Subcutaneous abdominal adipose tissue (tissue), 5 donors: ENCODE measurements at regions not wholly inside any gene's neighbourhood (a gene's known extent, or its start where the extent isn't known, plus 50 kb on each side); places are given as distances from the start of the nearest gene placed in this dataset.
"Not testable (repeated sequence)": the region's sequence is repeated elsewhere in the genome, so short reads cannot be mapped to it uniquely, and the experiment has no call there.

Experiments
- H3K27ac ChIP-seq: one replicate; pipeline ENCODE4 v1.7.0; 2013; ENCODE audit warnings: low read depth, mild to moderate bottlenecking, inconsistent platforms, low read length, moderate library complexity
- H3K27me3 ChIP-seq, 5 donors: one replicate each; pipeline ENCODE4 v1.7.0; 2013; ENCODE audit warnings: low read length in 5 of 5, inconsistent platforms in 1 of 5; ENCODE audit not compliant: control insufficient read depth in 5 of 5, insufficient read depth in 4 of 5
- H3K36me3 ChIP-seq, 5 donors: one replicate each; pipeline ENCODE4 v1.7.0; 2013; ENCODE audit warnings: low read length in 5 of 5; ENCODE audit not compliant: control insufficient read depth in 5 of 5, insufficient read depth in 5 of 5
- H3K4me1 ChIP-seq, 5 donors: one replicate each; pipeline ENCODE4 v1.7.0; 2013; ENCODE audit warnings: low read length in 5 of 5, mild to moderate bottlenecking in 3 of 5, moderate library complexity in 1 of 5; ENCODE audit not compliant: control insufficient read depth in 5 of 5, insufficient read depth in 5 of 5
- H3K4me3 ChIP-seq, 5 donors: one replicate each; pipeline ENCODE4 v1.7.0; 2013; ENCODE audit warnings: low read length in 5 of 5, low read depth in 1 of 5
- H3K9ac ChIP-seq, 5 donors: one replicate each; pipeline ENCODE4 v1.7.0; 2013; ENCODE audit warnings: low read length in 5 of 5, mild to moderate bottlenecking in 4 of 5, moderate library complexity in 3 of 5
- H3K9me3 ChIP-seq, 5 donors: one replicate each; pipeline ENCODE4 v1.7.0; 2013; ENCODE audit warnings: low read length in 5 of 5; ENCODE audit not compliant: control insufficient read depth in 5 of 5
- donor health status: healthy.
- donor health status: healthy.
- donor health status: healthy.
- donor health status: healthy.
- donor health status: healthy.

DNA sequence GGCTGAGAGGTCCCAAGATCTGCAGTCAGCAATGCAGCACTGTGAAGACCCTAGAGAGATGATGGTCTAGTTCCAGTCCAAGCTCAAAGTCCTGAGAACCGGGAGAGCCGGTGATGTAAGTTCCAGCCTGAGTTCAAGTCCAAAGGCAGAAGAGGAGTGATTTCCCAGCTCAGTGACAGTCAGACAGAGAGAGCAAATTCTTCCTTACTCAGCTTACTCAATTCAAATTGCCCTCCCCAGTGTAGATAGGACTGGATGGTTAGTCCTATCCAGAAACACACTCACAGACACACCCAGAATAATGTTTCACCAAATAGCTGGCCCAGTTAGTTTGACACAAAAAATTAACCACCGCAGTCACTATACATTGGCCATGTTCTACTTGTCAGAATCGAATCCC, 185.5 kb upstream of the MYO3A start:
- H3K36me3 ChIP-seq: no peaks in the 10 kb centered on the region
- no peak overlapping the region for H3K9ac ChIP-seq
- peaks cover 0 to 3% (median 0%) of the 10 kb centered on the region in 5 donors for H3K4me1 ChIP-seq
- H3K4me3 ChIP-seq: no peak overlapping the region
- no peaks in the 10 kb centered on the region for H3K27me3 ChIP-seq
- H3K27ac ChIP-seq: no peak overlapping the region
- no peaks in the 10 kb centered on the region for H3K9me3 ChIP-seq

DNA sequence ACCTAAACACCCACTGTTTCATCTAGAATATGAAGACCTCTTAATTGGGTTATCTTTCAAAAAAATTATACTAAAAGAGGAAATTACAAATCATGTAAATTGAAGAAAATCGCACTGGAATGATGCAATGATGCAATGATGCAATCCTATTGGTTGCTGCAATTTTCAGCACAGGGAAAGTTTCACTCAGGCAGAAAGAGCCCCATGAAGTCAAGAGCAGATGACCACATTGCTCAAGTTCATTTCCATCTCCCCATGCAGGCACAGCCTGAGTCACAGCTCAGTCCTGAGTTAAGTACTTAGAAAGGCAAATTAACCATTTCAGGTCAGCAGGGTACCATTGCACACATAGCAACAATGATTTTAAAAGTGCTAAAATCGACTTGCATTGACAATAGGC, 180.3 kb upstream of the MYO3A start:
- H3K36me3 ChIP-seq: no peaks in the 10 kb centered on the region
- H3K4me3 ChIP-seq: no peak overlapping the region
- no peaks in the 10 kb centered on the region for H3K27me3 ChIP-seq
- H3K9ac ChIP-seq: no peak overlapping the region
- H3K27ac ChIP-seq: no peak overlapping the region
- no peaks in the 10 kb centered on the region for H3K9me3 ChIP-seq
- H3K4me1 ChIP-seq: peaks cover 0 to 12% (median 0%) of the 10 kb centered on the region in 5 donors

DNA sequence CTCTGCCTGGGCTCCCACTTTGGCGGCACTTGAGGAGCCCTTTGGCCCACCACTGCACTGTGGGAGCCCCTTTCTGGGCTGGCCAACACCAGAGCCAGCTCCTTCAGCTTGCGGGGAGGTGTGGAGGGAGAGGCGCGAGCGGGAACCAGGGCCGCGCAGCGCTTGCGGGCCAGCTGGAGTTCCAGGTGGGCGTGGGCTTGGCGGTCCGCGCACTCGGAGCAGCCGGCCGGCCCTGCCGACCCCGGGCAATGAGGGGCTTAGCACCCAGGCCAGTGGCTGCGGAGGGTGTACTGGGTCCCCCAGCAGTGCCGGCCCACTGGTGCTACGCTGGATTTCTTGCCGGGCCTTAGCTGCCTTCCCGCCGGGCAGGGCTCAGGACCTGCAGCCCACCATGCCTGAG, 178.2 kb upstream of the MYO3A start:
- H3K27me3 ChIP-seq, H3K36me3 ChIP-seq, H3K4me3 ChIP-seq, H3K27ac ChIP-seq, H3K9ac ChIP-seq, H3K9me3 ChIP-seq: not testable (repeated sequence)
- peaks cover 0 to 12% (median 0%) of the 10 kb centered on the region in 5 donors for H3K4me1 ChIP-seq

DNA sequence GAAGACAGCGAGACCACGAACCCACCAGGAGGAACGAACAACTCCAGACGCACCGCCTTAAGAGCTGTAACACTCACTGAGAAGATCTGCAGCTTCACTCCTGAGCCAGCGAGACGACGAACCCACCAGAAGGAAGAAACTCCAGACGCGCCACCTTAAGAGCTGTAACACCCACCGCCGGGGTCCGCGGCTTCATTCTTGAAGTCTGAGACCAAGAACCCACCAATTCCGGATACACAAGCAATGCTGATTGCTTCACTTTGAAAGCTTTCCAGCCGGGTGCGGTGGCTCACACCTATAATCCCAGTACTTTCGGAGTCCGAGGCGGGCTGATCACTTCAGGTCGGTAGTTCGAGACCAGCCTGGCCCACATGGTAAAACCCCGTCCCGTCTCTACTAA, 177.2 kb upstream of the MYO3A start:
- H3K27ac ChIP-seq: no peak overlapping the region
- no peaks in the 10 kb centered on the region for H3K9me3 ChIP-seq
- no peaks in the 10 kb centered on the region for H3K36me3 ChIP-seq
- H3K4me3 ChIP-seq: no peak overlapping the region
- peaks cover 0 to 12% (median 0%) of the 10 kb centered on the region in 5 donors for H3K4me1 ChIP-seq
- H3K27me3 ChIP-seq: no peaks in the 10 kb centered on the region
- H3K9ac ChIP-seq: no peak overlapping the region

DNA sequence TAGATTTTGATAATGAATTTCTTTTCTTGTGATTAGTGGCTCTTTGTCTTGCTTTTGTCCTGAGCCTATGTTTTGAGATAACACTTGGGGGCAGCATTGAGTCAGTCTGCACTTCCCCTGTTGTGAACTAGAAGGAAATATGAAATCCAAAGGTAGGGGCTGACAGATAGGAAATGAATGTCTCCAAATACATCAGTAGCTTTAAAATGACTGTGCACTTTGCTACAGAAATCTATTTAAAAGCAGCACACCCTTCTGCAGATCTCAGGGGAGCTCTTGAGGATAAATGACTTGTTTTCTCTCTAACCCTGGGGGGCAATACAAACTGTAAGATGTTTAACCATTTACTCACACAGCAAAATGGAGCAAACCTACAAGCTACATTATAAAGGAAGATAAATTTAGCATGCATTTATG, 176.0 kb upstream of the MYO3A start:
- H3K4me1 ChIP-seq: peaks cover 0 to 12% (median 0%) of the 10 kb centered on the region in 5 donors
- no peaks in the 10 kb centered on the region for H3K9me3 ChIP-seq
- H3K27ac ChIP-seq: no peak overlapping the region
- no peaks in the 10 kb centered on the region for H3K36me3 ChIP-seq
- H3K9ac ChIP-seq: no peak overlapping the region
- H3K27me3 ChIP-seq: no peaks in the 10 kb centered on the region
- no peak overlapping the region for H3K4me3 ChIP-seq

DNA sequence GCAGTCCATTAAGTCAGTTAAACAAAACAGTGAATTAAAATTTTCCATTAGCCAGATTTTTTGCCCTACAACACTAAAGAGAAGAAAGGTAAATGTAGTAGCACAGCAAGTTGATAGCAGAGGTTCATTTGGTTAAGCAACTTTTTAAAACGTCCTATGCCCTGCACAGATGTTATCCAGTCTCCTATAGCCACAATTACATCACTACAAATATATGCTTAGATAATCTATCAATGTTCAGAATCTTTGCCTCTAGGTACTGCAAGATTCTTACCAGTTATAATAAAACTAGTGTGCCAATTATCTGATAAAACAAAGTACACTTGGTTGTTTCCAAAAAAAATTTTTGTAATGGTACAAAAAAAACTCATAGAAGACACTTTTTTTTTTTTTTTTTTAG, 175.5 kb upstream of the MYO3A start:
- Histone ChIP-seq H3K4me1 (peaks cover 0 to 12% (median 0%) of the 10 kb centered on the region in 5 donors), H3K27ac (no peak overlapping the region), H3K9ac (no peak overlapping the region), H3K27me3 (peaks cover 0 to 2% (median 0%) of the 10 kb centered on the region in 5 donors), H3K9me3 (no peaks in the 10 kb centered on the region), H3K36me3 (no peaks in the 10 kb centered on the region), H3K4me3 (no peak overlapping the region)

DNA sequence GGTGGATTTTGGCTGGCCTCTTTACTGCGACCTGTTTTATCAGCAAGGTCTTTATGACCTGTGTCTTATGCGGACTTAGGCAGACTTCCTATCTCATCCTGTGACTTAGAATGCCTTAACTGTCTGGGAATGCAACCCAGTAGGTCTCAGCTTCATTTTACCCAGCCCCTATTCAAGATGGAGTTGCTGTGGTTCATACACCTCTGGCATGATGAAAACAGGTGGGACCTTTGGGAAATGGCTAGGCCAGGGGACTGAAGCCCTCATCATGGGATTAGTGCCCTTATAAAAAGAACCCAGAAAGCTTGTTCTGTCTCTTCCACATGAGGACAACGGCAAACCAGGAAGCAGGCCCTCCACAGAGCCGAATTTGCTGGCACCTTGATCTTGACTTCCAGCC, 172.1 kb upstream of the MYO3A start:
- no peaks in the 10 kb centered on the region for H3K9me3 ChIP-seq
- H3K36me3 ChIP-seq: no peaks in the 10 kb centered on the region
- no peak overlapping the region for H3K27ac ChIP-seq
- no peak overlapping the region for H3K4me3 ChIP-seq
- no peak overlapping the region for H3K9ac ChIP-seq
- H3K4me1 ChIP-seq: peaks cover 0 to 2% (median 0%) of the 10 kb centered on the region in 5 donors
- H3K27me3 ChIP-seq: peaks cover 0 to 8% (median 4%) of the 10 kb centered on the region in 5 donors

DNA sequence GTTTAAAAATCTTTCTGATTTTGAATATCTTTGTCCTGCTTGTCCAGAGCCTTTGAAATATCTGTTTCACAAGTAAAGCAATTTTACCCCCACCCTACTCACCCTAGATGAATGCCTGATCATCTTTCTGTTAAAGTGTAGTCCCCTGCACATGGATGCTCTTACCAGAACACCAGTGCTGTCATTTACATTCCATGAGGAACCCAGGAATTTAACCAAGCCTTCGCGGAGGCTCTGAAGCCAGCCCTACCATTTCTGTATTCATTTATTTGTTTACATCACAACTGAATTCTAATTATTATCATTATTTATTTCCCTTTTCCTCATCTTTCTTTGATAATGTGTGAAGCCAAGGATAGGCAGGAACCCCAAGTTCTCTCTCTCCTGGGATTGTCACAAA, 167.8 kb upstream of the MYO3A start:
- Histone ChIP-seq H3K9me3 (no peaks in the 10 kb centered on the region), H3K4me1 (peaks cover 0 to 3% (median 0%) of the 10 kb centered on the region in 5 donors), H3K27me3 (peaks cover 0 to 9% (median 6%) of the 10 kb centered on the region in 5 donors), H3K36me3 (no peaks in the 10 kb centered on the region), H3K4me3 (no peak overlapping the region), H3K27ac (no peak overlapping the region), H3K9ac (no peak overlapping the region)

DNA sequence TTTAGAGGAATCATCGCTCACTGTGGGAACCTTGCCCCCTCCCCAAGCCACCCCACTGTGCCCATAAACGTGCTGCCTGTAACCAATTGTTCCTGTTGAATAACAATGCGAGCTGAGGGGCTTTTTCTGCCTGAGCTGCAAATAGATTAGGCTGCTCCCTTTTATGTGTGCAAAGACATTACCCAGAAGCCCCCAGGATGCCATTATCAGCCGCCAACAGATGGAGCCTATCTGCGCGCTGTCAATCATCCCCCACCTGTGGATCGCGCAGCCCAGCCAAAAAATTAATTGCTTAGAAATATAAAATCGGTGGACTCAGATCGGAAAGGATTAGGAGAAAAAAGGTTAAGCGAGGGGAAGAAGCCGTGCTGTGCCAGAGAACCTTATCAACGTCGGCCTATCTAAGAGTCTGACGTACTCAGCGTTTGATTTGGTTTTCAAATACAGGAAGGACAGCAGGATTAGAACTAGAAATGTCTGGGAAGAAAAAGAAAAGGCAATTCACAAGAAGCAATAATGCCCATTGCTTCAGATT, 167.3 kb upstream of the MYO3A start:
- no peak overlapping the region for H3K27ac ChIP-seq

DNA sequence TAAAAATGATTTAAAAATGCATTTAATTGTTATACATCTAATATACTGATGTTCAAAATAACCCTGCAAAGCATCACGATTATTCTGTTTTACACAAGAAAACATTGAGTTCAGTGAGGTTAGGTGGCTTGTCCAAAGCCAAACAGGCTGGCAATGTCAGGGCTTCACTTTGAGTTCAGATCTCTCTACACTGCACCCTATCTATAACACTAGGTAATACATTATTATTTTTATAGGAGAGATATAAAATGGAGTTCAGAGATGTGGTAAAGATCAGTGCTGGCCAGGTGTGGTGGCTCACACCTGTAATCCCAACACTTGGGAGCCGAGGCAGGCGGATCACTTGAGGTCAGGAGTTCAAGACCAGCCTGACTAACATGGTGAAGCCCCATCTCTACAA, 165.9 kb upstream of the MYO3A start:
- H3K36me3 ChIP-seq: no peaks in the 10 kb centered on the region
- no peaks in the 10 kb centered on the region for H3K9me3 ChIP-seq
- peaks cover 0 to 3% (median 0%) of the 10 kb centered on the region in 5 donors for H3K4me1 ChIP-seq
- H3K27me3 ChIP-seq: peaks cover 0 to 9% (median 6%) of the 10 kb centered on the region in 5 donors
- H3K27ac ChIP-seq: no peak overlapping the region
- H3K9ac ChIP-seq: no peak overlapping the region
- no peak overlapping the region for H3K4me3 ChIP-seq

More for the DNA sequence above, 167.3 kb upstream of the MYO3A start:
- Histone ChIP-seq H3K9ac (no peak overlapping the region), H3K36me3 (no peaks in the 10 kb centered on the region), H3K4me3 (no peak overlapping the region), H3K4me1 (peaks cover 0 to 3% (median 0%) of the 10 kb centered on the region in 5 donors), H3K9me3 (no peaks in the 10 kb centered on the region), H3K27me3 (peaks cover 0 to 9% (median 6%) of the 10 kb centered on the region in 5 donors)
